CD4-positive, alpha-beta T cell treated with Interleukin-15 for 4 hours (primary cell): ENCODE measurements at regions not wholly inside any gene's neighbourhood (a gene's known extent, or its start where the extent isn't known, plus 50 kb on each side); places are given as distances from the start of the nearest gene placed in this dataset.

Experiments
- DNase-seq: peaks from one replicate; pipeline ENCODE4 v3.0.0-alpha.2; 2020; ENCODE audit warnings: low spot score

- no peak for DNase-seq
Observed at GRCh38 chr1:235027076-235027861, 101.4 kb downstream of the TOMM20 start.

GRCh38 chr1:235025422-235025984 is 103.1 kb downstream of the TOMM20 start:
- DNase-seq = no peak

DNA sequence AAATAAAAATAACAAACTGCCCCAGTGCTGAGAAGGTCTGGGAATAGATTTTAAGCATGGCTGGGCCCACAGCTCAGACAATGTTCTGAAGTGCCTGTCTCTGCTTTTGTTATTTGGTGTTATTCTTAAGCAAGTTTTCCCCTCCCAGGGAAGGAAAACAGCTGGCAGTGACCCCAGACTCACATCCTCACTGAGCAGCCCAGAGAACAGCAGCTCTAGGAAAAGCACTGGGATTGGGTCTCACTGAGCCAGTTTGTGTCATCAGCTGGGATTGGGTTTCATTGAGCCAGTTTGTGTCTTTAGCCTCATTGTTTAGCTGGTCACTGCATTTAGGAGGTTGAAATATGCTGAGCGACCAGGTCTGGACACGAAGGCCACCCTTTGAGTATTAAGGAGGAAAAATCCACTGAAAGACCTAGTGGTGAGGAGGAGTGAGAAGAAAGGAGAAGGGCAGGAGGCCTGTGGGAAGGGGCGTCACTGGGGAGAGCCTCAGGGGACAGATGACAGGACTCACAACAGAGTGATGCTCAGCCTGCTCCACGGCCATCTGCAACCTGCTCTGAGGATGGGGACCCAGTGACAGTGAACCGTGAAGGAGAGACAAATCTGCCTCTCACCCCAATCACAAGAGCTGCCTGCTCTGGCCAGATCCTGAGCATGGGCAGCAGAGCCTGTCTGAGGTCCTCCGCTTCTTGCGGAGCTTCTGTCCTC is 103.8 kb downstream of the TOMM20 start:
- no peak for DNase-seq

GRCh38 chr1:235023711-235024439 is 104.8 kb downstream of the TOMM20 start:
- DNase-seq = no peak

- DNase-seq = no peak
Observed at GRCh38 chr1:235022981-235023710, 105.5 kb downstream of the TOMM20 start.

DNA sequence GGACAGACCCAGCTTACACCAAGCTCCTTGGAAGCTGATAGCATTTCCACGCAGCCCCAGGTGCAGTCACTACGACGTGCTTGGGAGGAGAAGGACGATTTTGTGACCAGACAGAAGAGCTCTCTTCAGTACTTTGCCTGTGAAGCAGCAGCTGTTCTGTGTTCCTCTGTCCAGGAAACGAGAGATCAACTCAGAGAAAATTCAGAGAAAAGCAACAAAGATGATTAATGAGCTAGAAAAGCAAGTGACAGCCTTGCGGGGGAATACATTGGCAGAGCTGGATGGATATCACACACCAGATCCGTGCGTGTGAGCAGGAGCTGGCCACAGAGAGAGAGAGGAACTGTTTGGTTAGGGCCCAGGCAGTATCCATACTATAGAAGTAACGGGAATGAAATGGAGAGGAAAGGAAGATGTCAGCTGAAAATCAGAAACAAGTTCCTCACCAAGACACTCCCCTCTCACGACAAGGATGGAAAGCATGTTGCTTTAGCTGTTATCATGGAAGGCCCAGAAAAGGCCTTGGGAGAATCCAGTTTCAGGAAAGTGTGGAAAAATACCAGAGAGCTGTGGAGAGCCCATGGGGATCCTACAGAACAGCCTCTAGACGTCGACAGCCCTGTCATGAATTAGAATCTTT is 106.2 kb downstream of the TOMM20 start:
- DNase-seq = no peak

DNA sequence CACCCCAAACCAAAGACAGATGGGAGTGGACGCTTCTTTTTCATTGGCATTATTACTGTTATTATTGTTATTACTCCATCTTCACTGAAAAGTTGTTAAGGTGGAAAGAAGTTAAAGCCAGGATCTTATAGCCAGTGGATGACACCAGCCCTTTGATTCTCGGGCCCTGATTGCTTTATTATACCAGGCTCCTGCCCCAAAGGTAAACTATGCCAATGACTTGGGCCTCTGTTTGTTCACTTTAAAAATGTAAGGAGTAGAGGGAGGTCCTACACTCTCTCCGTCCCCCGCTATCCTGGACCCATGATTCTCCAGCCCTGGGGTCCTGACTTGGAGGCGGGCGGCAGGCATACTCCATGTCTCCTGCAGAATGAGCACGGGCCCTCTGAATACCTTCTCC is 106.8 kb downstream of the TOMM20 start:
- no peak for DNase-seq

DNA sequence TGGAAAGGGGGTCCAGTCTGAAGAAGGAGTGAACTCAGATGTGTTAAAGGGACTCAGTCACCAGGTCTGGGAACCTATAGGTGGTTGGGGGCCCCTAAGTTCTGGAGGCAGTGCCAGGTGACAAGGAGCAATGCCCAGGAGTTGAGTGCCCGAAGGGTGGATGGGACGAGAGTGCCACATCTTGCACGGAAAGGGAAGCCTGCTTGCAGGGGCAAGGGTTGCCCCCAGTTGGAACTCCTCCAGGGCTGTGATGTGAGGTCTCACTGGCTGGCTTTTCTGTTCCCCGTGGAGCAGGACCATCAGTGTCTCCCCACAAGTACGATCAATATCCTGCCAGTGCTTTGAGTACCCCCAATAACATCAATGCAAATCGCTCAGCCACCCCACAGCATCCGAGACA is 107.3 kb downstream of the TOMM20 start:
- no peak for DNase-seq

- DNase-seq = no peak
Observed at GRCh38 chr1:235019961-235020360, 108.7 kb downstream of the TOMM20 start.

DNA sequence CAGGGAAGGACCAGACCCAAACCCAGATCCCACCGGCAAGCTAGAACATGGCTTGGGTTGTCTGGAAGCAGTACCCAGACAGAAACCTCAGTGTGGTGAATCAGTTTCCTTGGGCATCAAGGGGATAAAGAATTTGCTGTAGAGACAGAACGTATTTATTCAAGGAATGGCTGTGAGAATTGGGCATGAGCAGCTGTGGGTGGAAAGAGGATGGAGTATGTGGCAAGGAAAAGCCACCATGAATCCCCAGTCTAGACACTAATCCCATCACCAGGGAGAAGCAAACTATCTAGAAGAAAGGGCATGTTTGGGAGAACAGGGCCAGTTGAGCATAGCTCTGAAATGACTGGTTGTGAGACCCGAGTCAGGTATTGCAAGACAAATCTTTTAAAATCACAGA is 109.2 kb downstream of the TOMM20 start:
- no peak for DNase-seq

GRCh38 chr1:235018720-235019444 is 109.8 kb downstream of the TOMM20 start:
- no peak for DNase-seq

DNA sequence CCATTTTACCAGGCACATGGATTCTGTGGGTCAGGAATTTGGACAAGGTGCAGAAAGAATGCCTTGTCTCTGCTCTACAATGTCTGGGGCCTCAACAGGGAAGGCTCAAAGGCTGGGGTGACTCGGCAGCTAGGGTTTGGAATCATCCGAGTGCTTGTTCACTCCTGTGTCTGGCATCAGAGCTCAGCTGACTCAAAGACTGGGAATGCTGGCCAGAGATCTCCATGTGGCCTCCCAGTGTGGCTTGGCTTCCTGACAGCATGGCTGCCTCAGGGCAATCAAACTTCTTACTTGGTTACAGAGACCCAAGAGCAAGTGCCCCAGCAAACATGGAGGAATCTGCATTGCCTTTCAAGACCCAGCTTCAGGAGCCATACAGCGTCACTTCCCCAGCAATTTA is 110.5 kb downstream of the TOMM20 start:
- no peak for DNase-seq

- no peak for DNase-seq
Observed at GRCh38 chr1:235017719-235018118, 110.9 kb downstream of the TOMM20 start.

DNA sequence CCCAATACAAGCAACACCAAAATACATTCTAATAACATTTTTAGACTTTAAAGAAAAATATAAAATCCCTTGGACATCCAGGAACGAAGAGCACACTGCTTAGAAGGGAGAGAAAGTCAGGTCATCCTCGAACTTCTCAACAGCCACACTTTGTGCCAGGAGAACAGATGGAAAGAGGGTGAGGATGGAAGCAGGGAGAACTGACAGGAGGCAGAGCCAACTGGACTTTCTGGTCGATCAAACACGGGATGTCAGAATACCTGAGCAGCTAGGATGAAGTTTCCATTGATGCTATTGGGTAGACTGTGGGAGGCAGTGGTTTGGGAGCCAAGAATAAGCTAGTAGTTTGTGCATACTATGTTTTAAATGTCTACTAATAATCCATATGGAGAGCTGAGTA is 111.4 kb downstream of the TOMM20 start:
- DNase-seq = no peak

DNA sequence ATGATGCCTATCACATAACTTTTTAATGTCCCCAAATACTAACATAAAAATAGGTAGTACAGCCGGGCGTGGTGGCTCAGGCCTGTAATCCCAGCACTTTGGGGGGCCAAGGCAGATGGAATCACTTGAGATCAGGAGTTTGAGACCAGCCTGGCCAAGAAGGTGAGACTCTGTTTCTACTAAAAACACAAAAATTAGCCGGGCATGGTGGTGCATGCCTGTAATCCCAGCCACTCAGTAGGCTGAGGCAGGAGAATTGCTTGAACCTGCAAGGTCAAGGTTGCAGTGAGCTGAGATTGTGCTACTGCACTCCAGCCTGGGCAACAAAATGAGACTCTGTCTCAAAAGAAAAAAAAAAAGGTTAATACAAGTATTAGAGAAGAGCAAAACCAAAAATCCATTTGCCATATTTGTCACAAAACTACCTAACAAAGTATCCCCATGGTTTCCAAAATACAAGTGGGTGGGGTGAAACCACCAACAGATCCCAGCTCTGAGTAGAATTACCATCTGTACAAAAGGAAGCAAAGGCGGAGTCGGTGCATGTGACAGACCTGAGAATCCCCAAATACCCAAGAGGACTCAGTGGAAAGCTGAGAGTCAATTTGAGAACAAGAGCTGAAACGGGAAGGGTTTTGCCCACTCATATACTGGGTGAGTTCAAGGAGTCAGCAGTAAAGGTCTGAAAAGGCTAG is 113.2 kb downstream of the TOMM20 start:
- no peak for DNase-seq

- no peak for DNase-seq
Observed at GRCh38 chr1:235014756-235015155, 113.9 kb downstream of the TOMM20 start.

- DNase-seq = no peak
Observed at GRCh38 chr1:235013512-235013911, 115.1 kb downstream of the TOMM20 start.

DNA sequence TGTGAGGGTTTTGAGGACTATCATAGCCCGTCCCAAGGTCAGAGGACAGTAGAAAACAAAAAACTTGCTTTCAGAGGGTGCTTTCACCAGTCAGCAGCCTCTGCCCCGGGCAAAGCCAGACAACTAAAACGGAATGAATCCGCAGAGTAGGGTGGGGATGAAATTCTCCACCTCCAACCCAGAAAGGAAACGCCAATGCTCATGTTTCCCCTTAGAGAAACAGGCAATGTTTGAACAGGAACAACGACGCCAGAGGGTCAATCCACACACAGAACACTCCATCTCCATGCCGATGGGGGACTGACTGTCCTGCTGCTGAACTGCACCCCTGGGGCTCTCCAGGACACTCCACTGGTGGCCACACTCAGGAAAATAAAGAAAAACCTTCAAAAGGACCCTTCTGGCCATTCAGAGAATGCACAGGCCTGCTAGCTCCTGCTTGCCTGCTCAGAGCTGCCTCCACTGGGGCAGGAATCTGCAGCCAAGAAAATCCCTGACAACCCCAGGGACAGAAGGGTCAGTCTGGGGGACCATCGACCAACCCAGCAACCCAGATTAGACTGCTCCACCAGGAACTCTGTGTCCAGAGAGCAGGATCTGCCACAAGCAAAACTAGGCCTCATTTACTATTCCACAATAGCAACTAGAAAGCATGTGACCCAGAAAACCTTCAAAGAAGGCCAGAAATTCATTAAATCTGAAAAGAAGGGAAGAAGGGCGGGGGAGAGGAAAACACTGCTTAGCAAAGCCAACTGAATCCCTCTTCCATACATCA is 116.0 kb downstream of the TOMM20 start:
- DNase-seq = no peak
